H9 (cell line): ENCODE measurements at regions not wholly inside any gene's neighbourhood (a gene's known extent, or its start where the extent isn't known, plus 50 kb on each side); places are given as distances from the start of the nearest gene placed in this dataset.

Experiments
- DNase-seq: peaks from one replicate; pipeline ENCODE4 v3.0.0-alpha.2; 2017
- H2AFZ ChIP-seq: one replicate; pipeline ENCODE4 v1.6.1; 2013; ENCODE audit warnings: mild to moderate bottlenecking, low read length, control low read depth, moderate library complexity
- H2AK5ac ChIP-seq: 2 replicates; pipeline ENCODE4 v1.6.1; 2013; ENCODE audit warnings: low read length, control low read depth, mixed read lengths; ENCODE audit not compliant: insufficient read length
- H2BK120ac ChIP-seq: one replicate; pipeline ENCODE4 v1.6.1; 2013; ENCODE audit warnings: low read depth, mild to moderate bottlenecking, low read length, control low read depth, inconsistent platforms; ENCODE audit not compliant: poor library complexity, severe bottlenecking
- H2BK12ac ChIP-seq: 2 replicates; pipeline ENCODE4 v1.6.1; 2013; ENCODE audit warnings: low read length, control low read depth, mixed read lengths, low read depth; ENCODE audit not compliant: insufficient read length
- H2BK15ac ChIP-seq: 2 replicates; pipeline ENCODE4 v1.6.1; 2013; ENCODE audit warnings: low read depth, low read length, control low read depth
- H2BK20ac ChIP-seq: one replicate; pipeline ENCODE4 v1.6.1; 2013; ENCODE audit warnings: low read depth, mild to moderate bottlenecking, low read length, control low read depth, inconsistent platforms; ENCODE audit not compliant: poor library complexity, severe bottlenecking
- H2BK5ac ChIP-seq: 2 replicates; pipeline ENCODE4 v1.6.1; 2013; ENCODE audit warnings: low read length, control low read depth, mixed read lengths; ENCODE audit not compliant: insufficient read length
- H3K14ac ChIP-seq: 2 replicates; pipeline ENCODE4 v1.6.1; 2013; ENCODE audit warnings: low read length, control low read depth; ENCODE audit not compliant: insufficient read depth
- H3K18ac ChIP-seq: 2 replicates; pipeline ENCODE4 v1.6.1; 2013; ENCODE audit warnings: low read depth, mild to moderate bottlenecking, mixed read lengths, low read length, control low read depth; ENCODE audit not compliant: insufficient read length
- H3K23ac ChIP-seq: 2 replicates; pipeline ENCODE4 v1.6.1; 2013; ENCODE audit warnings: low read length, control low read depth, mixed read lengths, low read depth; ENCODE audit not compliant: insufficient read length
- H3K23me2 ChIP-seq: 2 replicates; pipeline ENCODE4 v1.6.1; 2013; ENCODE audit warnings: low read depth, mild to moderate bottlenecking, mixed read lengths, low read length, control low read depth; ENCODE audit not compliant: insufficient read length, poor library complexity, severe bottlenecking
- H3K27ac ChIP-seq: 2 replicates; pipeline ENCODE4 v1.5.1; 2013; ENCODE audit warnings: low read length, control low read depth, mixed read lengths, low read depth; ENCODE audit not compliant: insufficient read length
- H3K27me3 ChIP-seq: 2 replicates; pipeline ENCODE4 v1.6.1; 2013; ENCODE audit warnings: low read length, control low read depth, inconsistent platforms; ENCODE audit not compliant: insufficient read depth
- H3K4ac ChIP-seq: 2 replicates; pipeline ENCODE4 v1.6.1; 2013; ENCODE audit warnings: low read depth, mild to moderate bottlenecking, control low read depth, inconsistent platforms, low read length, moderate library complexity
- H3K4me1 ChIP-seq: 2 replicates; pipeline ENCODE4 v1.6.1; 2013; ENCODE audit warnings: low read length, control low read depth, inconsistent platforms; ENCODE audit not compliant: insufficient read depth
- H3K4me2 ChIP-seq: 2 replicates; pipeline ENCODE4 v1.6.1; 2013; ENCODE audit warnings: low read length, control low read depth, mixed read lengths; ENCODE audit not compliant: insufficient read length, insufficient read depth
- H3K56ac ChIP-seq: 2 replicates; pipeline ENCODE4 v1.6.1; 2013; ENCODE audit warnings: low read depth, mild to moderate bottlenecking, mixed read lengths, low read length, control low read depth; ENCODE audit not compliant: insufficient read length
- H3K79me1 ChIP-seq: 2 replicates; pipeline ENCODE4 v1.6.1; 2013; ENCODE audit warnings: low read depth, mild to moderate bottlenecking, moderate library complexity, low read length, control low read depth, inconsistent platforms; ENCODE audit not compliant: insufficient read depth, poor library complexity, severe bottlenecking
- H3K79me2 ChIP-seq: 2 replicates; pipeline ENCODE4 v1.6.1; 2013; ENCODE audit warnings: low read length, control low read depth, inconsistent platforms; ENCODE audit not compliant: insufficient read depth
- H3K9ac ChIP-seq: 2 replicates; pipeline ENCODE4 v1.6.1; 2013; ENCODE audit warnings: low read length, control low read depth, mixed read lengths; ENCODE audit not compliant: insufficient read length; ENCODE audit errors: extremely low read depth
- H3K9me3 ChIP-seq: one replicate; pipeline ENCODE4 v1.6.1; 2013; ENCODE audit warnings: low read depth, low read length, inconsistent platforms; ENCODE audit not compliant: control insufficient read depth
- H3T11ph ChIP-seq: one replicate; pipeline ENCODE4 v1.6.1; 2013; ENCODE audit warnings: mild to moderate bottlenecking, low read length, control low read depth, inconsistent platforms
- H4K20me1 ChIP-seq: one replicate; pipeline ENCODE4 v1.6.1; 2013; ENCODE audit not compliant: control insufficient read depth, insufficient read length, insufficient read depth
- H4K5ac ChIP-seq: 2 replicates; pipeline ENCODE4 v1.6.1; 2013; ENCODE audit warnings: low read depth, mild to moderate bottlenecking, mixed read lengths, low read length, control low read depth; ENCODE audit not compliant: insufficient read length
- H4K8ac ChIP-seq: replicated peaks from 2 replicates; pipeline ENCODE4 v1.6.1; 2013; ENCODE audit warnings: low read length, control low read depth, mixed read lengths, low read depth; ENCODE audit not compliant: insufficient read length
- H4K91ac ChIP-seq: 2 replicates; pipeline ENCODE4 v1.6.1; 2013; ENCODE audit warnings: low read depth, mild to moderate bottlenecking, moderate library complexity, mixed read lengths, low read length, control low read depth; ENCODE audit not compliant: insufficient read length
- H3K27ac Mint-ChIP-seq, 3 experiments: 2 replicates in 2 of 3; 3 replicates in 1 of 3; pipeline ENCODE4 v1.8.0; 2020 to 2021; ENCODE audit warnings: mixed read lengths in 3 of 3, mild to moderate bottlenecking in 1 of 3, moderate library complexity in 1 of 3
- H3K27me3 Mint-ChIP-seq: 2 replicates; pipeline ENCODE4 v1.8.0; 2021; ENCODE audit warnings: low read depth, mild to moderate bottlenecking, moderate library complexity, mixed read lengths
- H3K36me3 Mint-ChIP-seq, 3 experiments: 2 replicates in 2 of 3; 3 replicates in 1 of 3; pipeline ENCODE4 v1.8.0; 2020 to 2021; ENCODE audit warnings: low read depth in 3 of 3, mixed read lengths in 3 of 3; ENCODE audit not compliant: insufficient read depth in 1 of 3
- H3K4me1 Mint-ChIP-seq, 2 experiments: 2 replicates each; pipeline ENCODE4 v1.8.0; 2020; ENCODE audit warnings: mixed read lengths in 2 of 2
- H3K4me3 Mint-ChIP-seq, 2 experiments: 2 replicates in 1 of 2; 3 replicates in 1 of 2; pipeline ENCODE4 v1.8.0; 2020 to 2021; ENCODE audit warnings: mild to moderate bottlenecking in 2 of 2, mixed read lengths in 2 of 2, moderate library complexity in 1 of 2
- H3K9me3 Mint-ChIP-seq, 2 experiments: 2 replicates in 1 of 2; 3 replicates in 1 of 2; pipeline ENCODE4 v1.8.0; 2020; ENCODE audit warnings: mild to moderate bottlenecking in 2 of 2, mixed read lengths in 2 of 2, moderate library complexity in 1 of 2
- WGBS: extraction: QIAGEN DNeasy Blood & Tissue Kit; methylation state at CpG from one replicate; pipeline ENCODE4 v1.1.7; 2013; ENCODE audit warnings: missing lambda C conversion rate, low lambda C conversion rate, mixed read lengths; ENCODE audit not compliant: insufficient read length; ENCODE audit errors: extremely low coverage; 5-methylcytosine and 5-hydroxymethylcytosine counted together
- TF ChIP-seq, protein P1 (sequence below): fragments of 200-600 bp; sonication (generic); conservative IDR thresholded peaks from 3 replicates; pipeline ENCODE4 v1.8.0; 2021; ENCODE audit warnings: antibody characterized with exemption, mild to moderate bottlenecking

DNA sequence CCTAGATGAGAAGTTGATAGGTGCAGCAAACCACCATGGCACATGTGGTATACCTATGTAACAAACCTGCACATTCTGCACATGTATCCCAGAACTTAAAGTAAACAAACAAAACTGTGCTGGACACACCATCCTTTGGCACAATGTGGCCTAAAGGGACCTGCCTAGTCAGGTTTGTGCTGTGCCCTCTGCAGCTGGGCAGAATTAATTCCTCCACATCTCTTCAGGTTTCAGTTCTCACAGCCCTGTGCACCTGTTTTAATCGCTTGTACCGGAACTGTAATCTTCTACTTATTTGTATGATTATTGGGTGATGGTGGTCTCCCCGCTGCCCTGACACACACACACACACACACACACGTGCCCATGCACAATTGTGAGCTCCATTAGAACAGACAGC lies 252.7 kb downstream of the ACTR3B start:
- no peaks in the 10 kb centered on the region for H3K9me3 ChIP-seq
- H2BK5ac ChIP-seq = no peak overlapping the region
- Mint-ChIP-seq H3K27ac (no peak overlapping the region), H3K9me3 (no peaks in the 10 kb centered on the region), H3K4me1 (peaks cover 7 to 8% of the 10 kb centered on the region in 2 experiments; a peak in 3 of 4 replicates), H3K36me3 (no peaks in the 10 kb centered on the region; a peak in 1 of 7 replicates), H3K4me3 (no peak overlapping the region), H3K27me3 (peaks cover 9% of the 10 kb centered on the region)
- no peak overlapping the region for H2BK20ac ChIP-seq
- H3K23me2 ChIP-seq = no peaks in the 10 kb centered on the region
- H3K79me2 ChIP-seq = no peaks in the 10 kb centered on the region
- H2BK120ac ChIP-seq = no peak overlapping the region
- H3K14ac ChIP-seq = no peak overlapping the region
- H4K8ac ChIP-seq = no peak overlapping the region
- no peak overlapping the region for H3K4ac ChIP-seq
- H3T11ph ChIP-seq = no peak overlapping the region
- H3K56ac ChIP-seq = no peak overlapping the region
- no peak overlapping the region for H3K23ac ChIP-seq
- H3K18ac ChIP-seq = no peak overlapping the region
- H3K27ac ChIP-seq = no peak overlapping the region
- H3K9ac ChIP-seq = no peak overlapping the region
- DNase-seq = no peak
- no peak overlapping the region for H2BK12ac ChIP-seq
- no CpG with 5 or more reads among the region's 4 CpGs for WGBS
- H2AK5ac ChIP-seq = no peak overlapping the region
- H2BK15ac ChIP-seq = no peak overlapping the region
- H3K79me1 ChIP-seq = no peaks in the 10 kb centered on the region
- TF ChIP-seq, protein P1, sequence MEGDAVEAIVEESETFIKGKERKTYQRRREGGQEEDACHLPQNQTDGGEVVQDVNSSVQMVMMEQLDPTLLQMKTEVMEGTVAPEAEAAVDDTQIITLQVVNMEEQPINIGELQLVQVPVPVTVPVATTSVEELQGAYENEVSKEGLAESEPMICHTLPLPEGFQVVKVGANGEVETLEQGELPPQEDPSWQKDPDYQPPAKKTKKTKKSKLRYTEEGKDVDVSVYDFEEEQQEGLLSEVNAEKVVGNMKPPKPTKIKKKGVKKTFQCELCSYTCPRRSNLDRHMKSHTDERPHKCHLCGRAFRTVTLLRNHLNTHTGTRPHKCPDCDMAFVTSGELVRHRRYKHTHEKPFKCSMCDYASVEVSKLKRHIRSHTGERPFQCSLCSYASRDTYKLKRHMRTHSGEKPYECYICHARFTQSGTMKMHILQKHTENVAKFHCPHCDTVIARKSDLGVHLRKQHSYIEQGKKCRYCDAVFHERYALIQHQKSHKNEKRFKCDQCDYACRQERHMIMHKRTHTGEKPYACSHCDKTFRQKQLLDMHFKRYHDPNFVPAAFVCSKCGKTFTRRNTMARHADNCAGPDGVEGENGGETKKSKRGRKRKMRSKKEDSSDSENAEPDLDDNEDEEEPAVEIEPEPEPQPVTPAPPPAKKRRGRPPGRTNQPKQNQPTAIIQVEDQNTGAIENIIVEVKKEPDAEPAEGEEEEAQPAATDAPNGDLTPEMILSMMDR = no peak
- no peak overlapping the region for H3K4me2 ChIP-seq
- no peaks in the 10 kb centered on the region for H3K4me1 ChIP-seq
- no peak overlapping the region for H4K91ac ChIP-seq
- H4K5ac ChIP-seq = no peak overlapping the region
- H4K20me1 ChIP-seq = no peaks in the 10 kb centered on the region
- H3K27me3 ChIP-seq = no peaks in the 10 kb centered on the region
- no peak overlapping the region for H2AFZ ChIP-seq
